Keratinocyte (primary cell): ENCODE measurements at regions not wholly inside any gene's neighbourhood (a gene's known extent, or its start where the extent isn't known, plus 50 kb on each side); places are given as distances from the start of the nearest gene placed in this dataset.

Experiments
- DNase-seq: peaks from one replicate; pipeline ENCODE4 v3.0.0-alpha.2; 2011; ENCODE audit warnings: low read depth, missing footprints, low spot score
- FAIRE-seq: peaks from 2 replicates; lab custom pipeline; 2011; peaks lifted over from hg19 to GRCh38; lab: Jason Lieb, UNC
- H2AFZ ChIP-seq: 2 replicates; pipeline ENCODE4 v1.6.0; 2012; ENCODE audit warnings: low read length, control low read depth, inconsistent platforms; ENCODE audit not compliant: control insufficient read depth
- H3K27ac ChIP-seq: 2 replicates; pipeline ENCODE4 v1.5.1; 2011; ENCODE audit warnings: low read length; ENCODE audit not compliant: control insufficient read depth, insufficient read depth
- H3K27me3 ChIP-seq: 3 replicates; pipeline ENCODE4 v1.6.0; 2011; ENCODE audit warnings: low read length; ENCODE audit not compliant: control insufficient read depth, insufficient read depth; ENCODE audit errors: extremely low read depth
- H3K36me3 ChIP-seq, 2 experiments: 2 replicates in 1 of 2; 3 replicates in 1 of 2; pipeline ENCODE4 v1.5.1; 2011; ENCODE audit warnings: low read length in 2 of 2, mild to moderate bottlenecking in 1 of 2; ENCODE audit not compliant: control insufficient read depth in 2 of 2, insufficient read depth in 2 of 2; ENCODE audit errors: extremely low read depth in 1 of 2
- H3K4me1 ChIP-seq: 3 replicates; pipeline ENCODE4 v1.5.1; 2011; ENCODE audit warnings: low read length; ENCODE audit not compliant: control insufficient read depth, insufficient read depth; ENCODE audit errors: extremely low read depth
- H3K4me2 ChIP-seq: 3 replicates; pipeline ENCODE4 v1.6.0; 2011; ENCODE audit warnings: low read depth, low read length; ENCODE audit not compliant: control insufficient read depth, insufficient read depth; ENCODE audit errors: extremely low read depth
- H3K4me3 ChIP-seq, 3 experiments: fragments of 200-600 bp in 1 of 3; sonication (generic) in 1 of 3; 2 replicates in 2 of 3; 3 replicates in 1 of 3; pipeline ENCODE4 v1.5.1; 2011 to 2016; ENCODE audit warnings: low read length in 3 of 3, mild to moderate bottlenecking in 3 of 3, control low read depth in 2 of 3, inconsistent platforms in 1 of 3, low read depth in 1 of 3, mixed read lengths in 1 of 3, mixed run types in 1 of 3, moderate library complexity in 1 of 3; ENCODE audit not compliant: control insufficient read depth in 2 of 3, insufficient read depth in 2 of 3; ENCODE audit errors: extremely low read depth in 1 of 3
- H3K79me2 ChIP-seq: 2 replicates; pipeline ENCODE4 v1.6.0; 2012; ENCODE audit warnings: low read length; ENCODE audit not compliant: control insufficient read depth, insufficient read depth
- H3K9ac ChIP-seq: 3 replicates; pipeline ENCODE4 v1.6.0; 2011; ENCODE audit warnings: low read length; ENCODE audit not compliant: control insufficient read depth, insufficient read depth; ENCODE audit errors: extremely low read depth
- H3K9me1 ChIP-seq: 3 replicates; pipeline ENCODE4 v1.6.0; 2011; ENCODE audit warnings: low read length; ENCODE audit not compliant: control insufficient read depth, insufficient read depth; ENCODE audit errors: extremely low read depth
- H3K9me3 ChIP-seq: 2 replicates; pipeline ENCODE4 v1.5.1; 2012; ENCODE audit warnings: low read depth, low read length; ENCODE audit not compliant: control insufficient read depth
- H4K20me1 ChIP-seq: 3 replicates; pipeline ENCODE4 v1.6.0; 2011; ENCODE audit warnings: low read length; ENCODE audit not compliant: control insufficient read depth, insufficient read depth; ENCODE audit errors: extremely low read depth
- CTCF ChIP-seq, 3 experiments: IDR thresholded peaks in 1 of 3; conservative IDR thresholded peaks in 1 of 3; optimal IDR thresholded peaks in 1 of 3; 2 replicates in 2 of 3; 3 replicates in 1 of 3; pipeline versions ENCODE3 to v1.5.1; 2011; ENCODE audit warnings: low read length in 3 of 3, mild to moderate bottlenecking in 3 of 3, moderate library complexity in 2 of 3, control low read depth in 1 of 3, inconsistent platforms in 1 of 3; ENCODE audit not compliant: insufficient read depth in 2 of 3; ENCODE audit errors: extremely low read depth in 1 of 3
- EZH2 ChIP-seq: IDR thresholded peaks from one replicate; pipeline ENCODE4 v1.6.1; 2012; ENCODE audit warnings: inconsistent platforms, mild to moderate bottlenecking, low read length, moderate library complexity
- dilution Hi-C: fragments of 300-500 bp; cut with MboI; formaldehyde crosslinking; loops from one replicate; pipeline ENCODE4 v1.7.0; 2020; ENCODE audit warnings: low sequenced_read_pairs; ENCODE audit not compliant: extremely low pct_ligation_motif_present

DNA sequence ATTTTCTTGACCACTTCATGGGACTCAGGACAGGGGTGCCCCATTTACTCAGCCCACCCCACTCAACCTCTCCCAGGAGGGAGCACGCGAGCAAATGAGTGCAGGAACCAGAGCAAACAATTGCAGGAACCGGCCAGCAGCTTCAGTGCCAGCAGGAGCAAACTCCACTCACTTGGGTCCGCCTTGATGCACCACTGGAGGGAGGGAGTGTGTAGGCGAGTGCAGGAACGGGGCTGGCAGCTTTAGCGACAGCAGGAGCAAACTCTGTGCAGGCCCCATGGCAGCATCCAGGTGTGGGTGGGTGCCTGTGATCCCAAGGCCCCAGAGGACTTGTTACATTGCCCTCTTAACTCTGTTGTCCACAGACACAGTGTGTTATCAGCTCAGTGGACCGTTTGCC lies 1667.3 kb upstream of the CELF4 start:
- dilution Hi-C loops, result no loop called here
- FAIRE-seq, result no peak

GRCh38 chr18:39232490-39232889 lies 1666.9 kb upstream of the CELF4 start:
- H4K20me1 ChIP-seq, result no peaks in the 10 kb centered on the region
- no peaks in the 10 kb centered on the region for H3K9me1 ChIP-seq
- FAIRE-seq (no peak), DNase-seq (no peak)
- no peak overlapping the region for H3K4me2 ChIP-seq
- dilution Hi-C loops, result no loop called here
- no peaks in the 10 kb centered on the region for H3K36me3 ChIP-seq
- no peak overlapping the region for H3K4me3 ChIP-seq
- no peak overlapping the region for H2AFZ ChIP-seq
- H3K9ac ChIP-seq, result no peak overlapping the region
- no peaks in the 10 kb centered on the region for H3K27me3 ChIP-seq
- no peak overlapping the region for H3K27ac ChIP-seq
- no peaks in the 10 kb centered on the region for H3K4me1 ChIP-seq
- no peaks in the 10 kb centered on the region for H3K79me2 ChIP-seq
- no peaks in the 10 kb centered on the region for H3K9me3 ChIP-seq
- TF ChIP-seq CTCF (optimal IDR thresholded peaks at IDR 0.05 in 1 of 3, IDR thresholded peaks at IDR 0.05 in 1 of 3, conservative IDR thresholded peaks at IDR 0.05 in 1 of 3; ENCODE audit: extremely low read depth in 1 of 3, insufficient read depth in 2 of 3, low read length in 3 of 3), result no peak
- no peak for TF ChIP-seq EZH2

More for the DNA sequence above, 1667.3 kb upstream of the CELF4 start:
- Histone ChIP-seq H3K79me2 (no peaks in the 10 kb centered on the region), H3K9me3 (no peaks in the 10 kb centered on the region), H3K4me3 (no peak overlapping the region), H3K36me3 (no peaks in the 10 kb centered on the region), H3K4me2 (no peak overlapping the region), H3K9ac (no peak overlapping the region), H4K20me1 (no peaks in the 10 kb centered on the region), H2AFZ (no peak overlapping the region), H3K4me1 (no peaks in the 10 kb centered on the region), H3K27me3 (no peaks in the 10 kb centered on the region), H3K9me1 (no peaks in the 10 kb centered on the region), H3K27ac (no peak overlapping the region)
- TF ChIP-seq EZH2, result no peak
- TF ChIP-seq CTCF (optimal IDR thresholded peaks at IDR 0.05 in 1 of 3, IDR thresholded peaks at IDR 0.05 in 1 of 3, conservative IDR thresholded peaks at IDR 0.05 in 1 of 3; ENCODE audit: extremely low read depth in 1 of 3, insufficient read depth in 2 of 3, low read length in 3 of 3), result no peak
- DNase-seq, result no peak
